Progenitor cell of endocrine pancreas (in vitro differentiated cells): ENCODE measurements at regions not wholly inside any gene's neighbourhood (a gene's known extent, or its start where the extent isn't known, plus 50 kb on each side); places are given as distances from the start of the nearest gene placed in this dataset.

Source experiments
- DNase-seq: peaks from one replicate; pipeline ENCODE4 v3.0.0; 2021; ENCODE audit warnings: low spot score; ENCODE audit not compliant: unreplicated experiment
- H3K27ac Mint-ChIP-seq: 2 replicates; pipeline ENCODE4 v1.8.0; 2021; ENCODE audit warnings: mild to moderate bottlenecking, moderate library complexity, mixed read lengths
- H3K27me3 Mint-ChIP-seq: 2 replicates; pipeline ENCODE4 v1.8.0; 2021; ENCODE audit warnings: mixed read lengths
- H3K36me3 Mint-ChIP-seq: 2 replicates; pipeline ENCODE4 v1.8.0; 2022; ENCODE audit warnings: mixed read lengths; ENCODE audit not compliant: insufficient read depth
- H3K4me1 Mint-ChIP-seq: 2 replicates; pipeline ENCODE4 v1.8.0; 2021; ENCODE audit warnings: low read depth, mixed read lengths
- H3K4me3 Mint-ChIP-seq: 2 replicates; pipeline ENCODE4 v1.8.0; 2021; ENCODE audit warnings: low read depth, mild to moderate bottlenecking, moderate library complexity, mixed read lengths
- H3K9me3 Mint-ChIP-seq: 2 replicates; pipeline ENCODE4 v1.8.0; 2021; ENCODE audit warnings: low read depth, mixed read lengths
- CTCF ChIP-seq: fragments of 200-600 bp; sonication (generic); IDR thresholded peaks from one replicate; pipeline ENCODE4 v1.5.0; 2021; ENCODE audit warnings: antibody characterized with exemption, mild to moderate bottlenecking; ENCODE audit not compliant: unreplicated experiment

- H3K27ac Mint-ChIP-seq: no peak overlapping the region
- H3K9me3 Mint-ChIP-seq: no peaks in the 10 kb centered on the region
- H3K4me1 Mint-ChIP-seq: no peaks in the 10 kb centered on the region
- H3K36me3 Mint-ChIP-seq: no peaks in the 10 kb centered on the region
- H3K27me3 Mint-ChIP-seq: peaks cover 9% of the 10 kb centered on the region
- no peak overlapping the region for H3K4me3 Mint-ChIP-seq
- no peak for TF ChIP-seq CTCF
- DNase-seq: no peak
Observed at GRCh38 chr18:75122334-75122958, 86.5 kb downstream of the PTGR3 start.

GRCh38 chr18:75121266-75121665 is 87.7 kb downstream of the PTGR3 start:
- peaks cover 8% of the 10 kb centered on the region for H3K27me3 Mint-ChIP-seq
- no peaks in the 10 kb centered on the region for H3K9me3 Mint-ChIP-seq
- H3K36me3 Mint-ChIP-seq: no peaks in the 10 kb centered on the region
- no peak for TF ChIP-seq CTCF
- DNase-seq: no peak
- no peak overlapping the region for H3K4me3 Mint-ChIP-seq
- H3K4me1 Mint-ChIP-seq: no peaks in the 10 kb centered on the region
- H3K27ac Mint-ChIP-seq: no peak overlapping the region

GRCh38 chr18:75120521-75120920 is 88.4 kb downstream of the PTGR3 start:
- Mint-ChIP-seq H3K27ac (no peak overlapping the region), H3K36me3 (no peaks in the 10 kb centered on the region), H3K4me1 (no peaks in the 10 kb centered on the region), H3K9me3 (no peaks in the 10 kb centered on the region), H3K27me3 (peaks cover 6% of the 10 kb centered on the region), H3K4me3 (no peak overlapping the region)
- no peak for TF ChIP-seq CTCF
- DNase-seq: no peak

- peaks cover 3% of the 10 kb centered on the region for H3K27me3 Mint-ChIP-seq
- no peak overlapping the region for H3K4me3 Mint-ChIP-seq
- H3K27ac Mint-ChIP-seq: no peak overlapping the region
- no peaks in the 10 kb centered on the region for H3K4me1 Mint-ChIP-seq
- no peaks in the 10 kb centered on the region for H3K36me3 Mint-ChIP-seq
- H3K9me3 Mint-ChIP-seq: no peaks in the 10 kb centered on the region
- TF ChIP-seq CTCF: no peak
- DNase-seq: no peak
Observed at GRCh38 chr18:75116809-75117208, 92.1 kb downstream of the PTGR3 start.

- H3K9me3 Mint-ChIP-seq: no peaks in the 10 kb centered on the region
Observed at GRCh38 chr18:75116165-75116564, 92.8 kb downstream of the PTGR3 start.

More at GRCh38 chr18:75116165-75116564, 92.8 kb downstream of the PTGR3 start:
- no peak for TF ChIP-seq CTCF
- H3K4me1 Mint-ChIP-seq: no peaks in the 10 kb centered on the region
- H3K27me3 Mint-ChIP-seq: peaks cover 3% of the 10 kb centered on the region
- H3K27ac Mint-ChIP-seq: no peak overlapping the region
- DNase-seq: no peak
- no peak overlapping the region for H3K4me3 Mint-ChIP-seq
- no peaks in the 10 kb centered on the region for H3K36me3 Mint-ChIP-seq
